ENCODE measurements at regions not wholly inside any gene's neighbourhood (a gene's known extent, or its start where the extent isn't known, plus 50 kb on each side); places are given as distances from the start of the nearest gene placed in this dataset.

DNA sequence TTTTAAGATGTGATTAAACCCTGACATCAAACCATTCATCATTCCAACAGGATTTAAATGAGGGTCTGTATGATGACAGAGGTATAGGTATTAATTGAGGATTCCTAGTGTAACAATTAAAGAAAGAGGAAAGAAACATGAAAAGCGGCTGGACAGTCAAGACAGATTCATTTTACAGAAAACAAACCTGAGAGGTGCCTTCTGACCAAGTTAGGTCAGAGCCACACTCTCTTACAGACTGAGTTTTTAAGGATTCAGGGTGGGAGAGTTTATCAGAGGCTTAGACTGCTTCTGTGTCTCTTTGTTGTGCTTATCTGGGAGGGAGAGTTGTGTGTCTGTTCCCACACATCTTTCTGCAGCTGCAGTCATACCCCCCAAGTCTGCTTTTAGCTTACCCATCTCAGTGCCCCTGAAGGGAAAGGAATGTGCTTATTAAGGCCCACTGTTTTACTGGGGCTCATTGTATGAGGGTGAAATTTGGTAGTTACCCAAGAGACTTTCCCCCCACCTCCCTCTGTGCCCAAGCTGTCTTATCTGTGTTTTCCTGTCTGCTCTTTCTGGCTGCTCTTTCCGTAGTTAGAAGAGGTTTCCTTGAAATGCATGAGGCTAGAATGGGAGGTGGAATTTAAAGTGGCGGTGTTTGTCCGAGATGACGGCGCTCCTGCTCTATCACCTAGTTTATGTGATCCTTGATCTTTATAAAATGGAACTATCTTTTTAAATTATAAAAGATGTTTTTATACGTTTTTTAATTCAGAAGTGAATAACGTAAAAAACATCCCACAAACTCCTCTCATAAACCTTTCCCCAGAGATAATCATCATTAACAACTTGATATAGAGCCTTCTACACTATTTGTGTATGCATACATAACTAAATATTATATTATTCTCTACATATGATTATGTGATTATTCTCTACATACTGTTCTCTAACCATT is 96.0 kb upstream of the TNFSF4 start:
- peak overlapping the region in 1 of 2 experiments; percentile 43; a peak in 3 of 4 replicates for H3K9ac ChIP-seq (ENCODE audit: insufficient read depth in 1 of 2, low read depth in 2 of 2, low read length in 2 of 2)
- peak overlapping the region; percentile 73 for H3K27ac ChIP-seq (ENCODE audit: extremely low read depth, low read depth, low read length)
- H3K9me3 ChIP-seq (replicated peaks; ENCODE audit: control insufficient read depth, insufficient read depth, low read depth, low read length): no peaks in the 10 kb centered on the region
- peak overlapping the region; percentile 66 for H3K4me2 ChIP-seq (ENCODE audit: insufficient read depth, low read length)
- peak; percentile 87 for FAIRE-seq
- H3K4me1 ChIP-seq (replicated peaks in 1 of 2; ENCODE audit: control insufficient read depth in 2 of 2, insufficient read depth in 2 of 2, low read length in 2 of 2): peaks cover 5 to 39% of the 10 kb centered on the region in 2 experiments
- ATAC-seq: peak; percentile 79
- CTCF ChIA-PET (ENCODE audit: low intra/inter-chr PET ratio): no interaction called here
- intact Hi-C loops (cut with micrococcal nuclease) (loop anchor here (1.0 to 5.0 kb wide), 2 partner anchors 27 to 36 kb away; no protein-coding TSS in a partner anchor), in situ Hi-C loops (cut with MboI) (no loop called here)
- POLR2A ChIA-PET: interaction anchor here (0.6 kb wide), 1 partner anchor 217 kb away, joined by 3 read pairs; no protein-coding TSS in a partner anchor
- peak in 2 of 4 experiments; percentile 46 to 84 for DNase-seq (ENCODE audit: extremely low read depth in 1 of 4, low spot score in 3 of 4)
- H3K27me3 ChIP-seq (ENCODE audit: control insufficient read depth in 2 of 2, insufficient read depth in 2 of 2, low read length in 2 of 2): no peaks in the 10 kb centered on the region
- H3K36me3 ChIP-seq (ENCODE audit: control insufficient read depth, insufficient read depth, low read length): no peaks in the 10 kb centered on the region
- no peaks in the 10 kb centered on the region for H3K79me2 ChIP-seq (ENCODE audit: control insufficient read depth, insufficient read depth, low read length)
- no peak overlapping the region for H3K4me3 ChIP-seq
- H3K9me1 ChIP-seq (ENCODE audit: control insufficient read depth, insufficient read depth, low read length): no peaks in the 10 kb centered on the region
- H2AFZ ChIP-seq (ENCODE audit: low read depth, low read length): peak overlapping the region; percentile 85
- BruUV-seq (replicated peaks): no TSS peak
- no peaks in the 10 kb centered on the region for H4K20me1 ChIP-seq (replicated peaks; ENCODE audit: control insufficient read depth, insufficient read depth, low read length)
- 2% methylated on average over 8 of the region's 8 CpGs for WGBS (ENCODE audit: insufficient coverage, low coverage, missing lambda C conversion rate)
- TF ChIP-seq, protein P1, sequence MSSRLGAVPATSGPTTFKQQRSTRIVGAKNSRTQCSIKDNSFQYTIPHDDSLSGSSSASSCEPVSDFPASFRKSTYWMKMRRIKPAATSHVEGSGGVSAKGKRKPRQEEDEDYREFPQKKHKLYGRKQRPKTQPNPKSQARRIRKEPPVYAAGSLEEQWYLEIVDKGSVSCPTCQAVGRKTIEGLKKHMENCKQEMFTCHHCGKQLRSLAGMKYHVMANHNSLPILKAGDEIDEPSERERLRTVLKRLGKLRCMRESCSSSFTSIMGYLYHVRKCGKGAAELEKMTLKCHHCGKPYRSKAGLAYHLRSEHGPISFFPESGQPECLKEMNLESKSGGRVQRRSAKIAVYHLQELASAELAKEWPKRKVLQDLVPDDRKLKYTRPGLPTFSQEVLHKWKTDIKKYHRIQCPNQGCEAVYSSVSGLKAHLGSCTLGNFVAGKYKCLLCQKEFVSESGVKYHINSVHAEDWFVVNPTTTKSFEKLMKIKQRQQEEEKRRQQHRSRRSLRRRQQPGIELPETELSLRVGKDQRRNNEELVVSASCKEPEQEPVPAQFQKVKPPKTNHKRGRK (tag; IDR thresholded peaks at IDR 0.05): no peak
- TF ChIP-seq, protein P2, sequence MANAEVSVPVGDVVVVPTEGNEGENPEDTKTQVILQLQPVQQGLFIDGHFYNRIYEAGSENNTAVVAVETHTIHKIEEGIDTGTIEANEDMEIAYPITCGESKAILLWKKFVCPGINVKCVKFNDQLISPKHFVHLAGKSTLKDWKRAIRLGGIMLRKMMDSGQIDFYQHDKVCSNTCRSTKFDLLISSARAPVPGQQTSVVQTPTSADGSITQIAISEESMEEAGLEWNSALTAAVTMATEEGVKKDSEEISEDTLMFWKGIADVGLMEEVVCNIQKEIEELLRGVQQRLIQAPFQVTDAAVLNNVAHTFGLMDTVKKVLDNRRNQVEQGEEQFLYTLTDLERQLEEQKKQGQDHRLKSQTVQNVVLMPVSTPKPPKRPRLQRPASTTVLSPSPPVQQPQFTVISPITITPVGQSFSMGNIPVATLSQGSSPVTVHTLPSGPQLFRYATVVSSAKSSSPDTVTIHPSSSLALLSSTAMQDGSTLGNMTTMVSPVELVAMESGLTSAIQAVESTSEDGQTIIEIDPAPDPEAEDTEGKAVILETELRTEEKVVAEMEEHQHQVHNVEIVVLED (CRISPR knock-in tag; IDR thresholded peaks at IDR 0.05): no peak
- TF ChIP-seq GATAD2B (IDR thresholded peaks at IDR 0.05; ENCODE audit: borderline replicate concordance) (no peak), ZNF717 (CRISPR knock-in tag; IDR thresholded peaks at IDR 0.05) (no peak), ZNF518B (CRISPR knock-in tag; IDR thresholded peaks at IDR 0.05) (no peak), ZBED1 (IDR thresholded peaks at IDR 0.05) (no peak), YBX1 (IDR thresholded peaks at IDR 0.05) (no peak), CCAR2 (IDR thresholded peaks at IDR 0.05; ENCODE audit: low read depth, low read length) (no peak), TCF3 (CRISPR knock-in tag; IDR thresholded peaks at IDR 0.05) (peak; percentile 61), SMAD4 (CRISPR knock-in tag; conservative IDR thresholded peaks at IDR 0.05) (peak; percentile 88), TSC22D4 (tag; IDR thresholded peaks at IDR 0.05) (no peak), FOXP1 (CRISPR knock-in tag; IDR thresholded peaks at IDR 0.05) (no peak), SMARCC2 (IDR thresholded peaks at IDR 0.05; ENCODE audit: low read depth) (no peak; the same call in 1 of the 2 replicates)
- TF ChIP-seq, protein P3, sequence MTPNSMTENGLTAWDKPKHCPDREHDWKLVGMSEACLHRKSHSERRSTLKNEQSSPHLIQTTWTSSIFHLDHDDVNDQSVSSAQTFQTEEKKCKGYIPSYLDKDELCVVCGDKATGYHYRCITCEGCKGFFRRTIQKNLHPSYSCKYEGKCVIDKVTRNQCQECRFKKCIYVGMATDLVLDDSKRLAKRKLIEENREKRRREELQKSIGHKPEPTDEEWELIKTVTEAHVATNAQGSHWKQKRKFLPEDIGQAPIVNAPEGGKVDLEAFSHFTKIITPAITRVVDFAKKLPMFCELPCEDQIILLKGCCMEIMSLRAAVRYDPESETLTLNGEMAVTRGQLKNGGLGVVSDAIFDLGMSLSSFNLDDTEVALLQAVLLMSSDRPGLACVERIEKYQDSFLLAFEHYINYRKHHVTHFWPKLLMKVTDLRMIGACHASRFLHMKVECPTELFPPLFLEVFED (CRISPR knock-in tag; conservative IDR thresholded peaks at IDR 0.05): no peak; the same call in 1 of the 2 replicates
